ENCODE measurements at regions not wholly inside any gene's neighbourhood (a gene's known extent, or its start where the extent isn't known, plus 50 kb on each side); places are given as distances from the start of the nearest gene placed in this dataset.

DNA sequence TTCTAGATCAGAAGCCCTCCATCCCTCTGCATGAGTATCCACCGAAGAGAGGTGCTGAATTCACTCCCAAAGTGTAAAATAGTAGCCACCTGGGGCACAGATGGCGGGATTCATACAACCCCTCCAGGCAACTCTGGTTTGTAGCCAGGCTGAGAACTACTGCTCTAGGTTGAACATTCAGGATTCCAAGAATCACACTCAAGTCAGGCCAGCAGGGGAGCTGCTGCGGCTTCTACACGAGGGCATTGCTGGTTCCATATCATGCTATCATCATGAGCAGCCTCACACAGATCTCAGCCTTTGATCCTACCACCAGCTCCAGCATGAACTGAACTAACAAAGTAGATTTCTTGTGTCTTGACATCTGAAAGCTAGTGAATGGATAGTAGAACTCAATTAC is 367.9 kb downstream of the DIRAS2 start:
- TF ChIP-seq ZNF274 (IDR thresholded peaks at IDR 0.05; ENCODE audit: low read depth, low read length) = no peak
- H3K4me3 ChIP-seq (ENCODE audit: low read length) = no peak overlapping the region

DNA sequence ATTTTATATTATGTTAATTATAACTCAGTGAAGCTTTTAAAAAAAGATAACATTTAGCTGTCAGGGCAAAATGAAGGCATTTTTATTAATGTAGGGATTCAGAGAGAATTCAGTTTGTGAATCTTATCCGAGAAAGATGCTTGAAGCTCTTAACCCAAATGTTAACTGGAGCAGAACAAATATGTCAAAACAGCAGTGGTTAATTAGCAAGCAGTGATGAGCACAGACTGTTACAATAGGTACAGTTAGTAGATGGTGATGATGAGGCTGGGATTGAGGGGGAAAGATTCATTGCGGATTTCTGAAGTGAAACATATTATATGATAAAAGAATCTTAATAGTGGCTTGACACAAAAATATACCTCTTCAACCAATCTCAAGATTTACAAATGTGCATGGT is 356.7 kb downstream of the DIRAS2 start:
- no peak for TF ChIP-seq ZNF274 (IDR thresholded peaks at IDR 0.05; ENCODE audit: low read depth, low read length)
- no peak overlapping the region for H3K4me3 ChIP-seq (ENCODE audit: low read length)

DNA sequence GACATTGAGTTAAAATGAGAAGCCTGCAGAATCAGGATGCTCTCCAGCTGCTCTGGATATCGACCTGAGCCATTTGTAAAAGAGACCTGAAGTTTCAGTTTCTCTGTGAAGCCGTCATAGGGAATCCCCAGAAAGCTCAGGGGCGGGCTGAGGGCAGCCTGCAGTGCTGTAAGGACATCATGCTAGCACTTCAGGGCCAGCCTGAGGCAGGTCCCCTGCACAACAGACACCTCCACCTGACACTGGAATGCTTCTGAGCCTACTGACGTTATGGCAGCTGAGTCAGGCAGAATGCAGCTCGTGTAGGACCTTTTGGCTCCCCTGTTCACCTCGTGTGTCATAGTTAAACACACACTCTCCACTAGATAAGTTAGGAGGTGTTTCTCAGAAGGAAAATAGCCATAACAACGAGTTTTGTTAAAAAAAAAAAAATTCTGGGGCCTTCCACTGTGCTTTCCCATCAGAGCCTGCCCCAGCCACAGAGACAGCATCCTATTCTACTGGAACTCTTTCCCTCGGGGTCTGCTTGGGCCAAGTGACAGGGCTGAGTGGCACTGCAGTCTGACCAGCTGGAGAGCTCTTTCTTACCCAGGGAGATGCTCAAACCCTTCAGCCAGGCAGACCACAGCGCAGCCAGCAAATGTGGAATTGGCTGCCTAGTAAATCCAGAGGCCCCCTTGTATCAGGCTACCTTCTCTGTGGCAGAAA is 354.9 kb downstream of the DIRAS2 start:
- H3K4me3 ChIP-seq (ENCODE audit: low read length) = no peak overlapping the region
- TF ChIP-seq ZNF274 (IDR thresholded peaks at IDR 0.05; ENCODE audit: low read depth, low read length) = no peak

DNA sequence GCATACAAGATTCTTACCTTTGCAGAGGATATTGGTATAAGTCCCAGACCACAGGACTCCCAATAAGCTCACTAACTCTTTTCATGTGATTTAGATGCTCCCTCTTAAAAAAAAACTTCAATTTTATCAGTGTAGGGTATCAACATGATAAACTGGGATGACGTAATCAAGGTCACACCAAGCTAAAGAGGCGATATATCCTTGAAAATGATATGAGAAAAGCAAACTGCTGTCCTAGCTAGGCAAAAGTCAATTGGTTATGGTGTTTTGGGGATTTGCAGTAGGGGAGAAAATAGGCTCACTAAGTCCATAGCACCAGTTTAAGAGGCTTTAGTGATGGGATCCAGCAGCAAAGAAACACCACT is 354.4 kb downstream of the DIRAS2 start:
- no peak overlapping the region for H3K4me3 ChIP-seq (ENCODE audit: low read length)
- TF ChIP-seq ZNF274 (IDR thresholded peaks at IDR 0.05; ENCODE audit: low read depth, low read length) = no peak

DNA sequence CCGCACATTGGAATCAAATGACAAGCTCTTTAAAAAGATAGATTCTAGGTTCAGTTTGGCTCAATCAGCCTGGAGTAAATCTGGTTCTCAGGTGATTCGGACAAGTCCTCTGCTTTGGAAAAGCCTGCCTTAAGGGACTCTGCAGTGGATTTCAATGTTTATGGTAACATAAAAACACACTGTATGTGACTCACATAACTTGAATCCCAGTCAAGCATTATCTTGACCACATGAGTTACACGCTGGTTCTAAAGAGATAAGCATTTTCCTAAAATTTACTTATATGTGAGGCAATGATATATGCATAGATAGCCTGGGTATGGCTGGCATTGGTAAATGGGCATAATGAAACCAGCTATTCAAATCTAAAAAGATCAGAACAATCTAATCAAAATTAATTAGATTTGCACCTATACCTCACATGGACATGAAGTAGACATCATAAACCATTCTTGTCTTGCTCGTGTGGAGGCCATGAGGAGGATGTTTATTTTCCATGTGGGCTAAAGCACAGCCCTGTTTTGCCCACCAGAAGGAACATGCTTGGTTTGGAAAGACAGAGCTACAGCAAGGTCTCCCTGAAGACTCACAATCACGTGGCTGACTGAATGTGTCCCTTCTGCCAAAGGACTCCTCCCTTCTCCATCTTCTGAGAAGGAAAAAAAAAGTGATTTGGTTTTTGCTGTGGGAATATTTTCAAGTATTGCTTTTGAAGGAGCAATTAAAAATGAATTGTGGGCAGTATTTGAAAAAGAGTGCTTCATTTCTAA is 351.7 kb downstream of the DIRAS2 start:
- TF ChIP-seq ZNF274 (IDR thresholded peaks at IDR 0.05; ENCODE audit: low read depth, low read length) = no peak
- H3K4me3 ChIP-seq (ENCODE audit: low read length) = no peak overlapping the region

DNA sequence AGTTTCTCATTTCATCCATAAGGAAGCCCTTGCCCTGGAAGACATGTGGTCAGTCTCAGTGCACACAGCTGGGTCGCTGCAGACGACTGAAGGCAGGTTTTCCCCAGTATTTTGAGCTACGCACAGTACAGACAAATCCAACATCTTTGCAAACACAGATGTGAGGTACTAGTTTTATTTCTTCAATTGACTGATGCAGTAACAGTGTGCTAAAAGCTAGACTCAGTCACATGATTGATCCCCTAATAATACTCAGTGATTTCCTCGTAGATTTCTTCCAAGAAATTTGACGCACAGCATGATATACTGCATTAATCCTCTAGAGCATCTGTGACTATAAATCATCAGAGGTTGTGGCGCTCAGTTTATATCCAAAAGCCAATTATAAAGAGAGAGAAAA is 346.1 kb downstream of the DIRAS2 start:
- TF ChIP-seq ZNF274 (IDR thresholded peaks at IDR 0.05; ENCODE audit: low read depth, low read length) = no peak
- H3K4me3 ChIP-seq (ENCODE audit: low read length) = no peak overlapping the region

DNA sequence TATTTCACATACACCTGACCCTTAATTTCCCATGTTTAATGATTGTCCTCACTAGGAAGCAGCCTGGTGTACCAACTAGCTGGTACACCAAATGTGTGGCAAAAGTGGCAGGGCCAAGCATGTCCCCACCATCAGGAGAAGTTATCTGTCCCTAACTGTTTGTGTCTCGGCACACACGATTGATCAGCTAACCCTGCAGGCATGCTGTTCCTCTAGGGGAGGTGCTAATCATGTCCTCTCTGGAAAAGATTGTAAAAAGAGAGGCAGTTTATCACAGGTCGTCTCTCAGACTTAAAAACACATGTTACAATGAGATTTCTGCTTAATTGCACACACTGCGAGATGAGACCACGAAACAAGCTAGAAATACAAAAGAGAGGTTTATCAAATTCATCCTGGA is 342.7 kb downstream of the DIRAS2 start:
- H3K4me3 ChIP-seq (ENCODE audit: low read length) = no peak overlapping the region
- no peak for TF ChIP-seq ZNF274 (IDR thresholded peaks at IDR 0.05; ENCODE audit: low read depth, low read length)

DNA sequence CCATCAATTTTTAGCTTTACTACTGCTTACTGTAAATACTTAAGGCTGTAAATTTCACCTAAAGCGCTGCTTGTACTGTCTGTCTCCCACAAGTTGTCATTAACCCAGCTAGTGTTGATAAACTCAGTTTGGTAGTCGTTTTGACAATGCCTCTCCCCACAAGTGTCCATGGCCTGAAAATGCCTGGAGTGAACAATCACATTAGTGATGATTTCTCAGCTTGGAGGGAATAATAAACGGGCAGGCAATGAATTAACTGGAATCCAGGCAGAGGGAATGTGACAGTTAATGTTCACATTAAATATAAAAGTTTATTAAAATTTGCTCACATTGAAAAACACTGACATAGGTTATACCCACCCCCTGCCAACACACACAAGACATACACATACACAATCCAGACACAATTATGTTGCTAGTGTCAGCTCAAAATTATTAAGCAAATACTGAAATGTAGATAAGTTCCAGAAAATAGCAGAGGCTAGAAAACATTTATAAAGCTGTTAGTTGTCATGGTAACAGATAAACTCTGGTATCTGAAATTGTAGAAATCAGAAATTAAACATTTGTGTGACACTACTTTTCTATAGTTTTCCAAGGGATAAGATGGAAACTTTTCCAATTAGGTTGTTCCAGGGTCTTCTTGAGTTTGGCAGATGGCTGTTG is 341.9 kb downstream of the DIRAS2 start:
- TF ChIP-seq ZNF274 (IDR thresholded peaks at IDR 0.05; ENCODE audit: low read depth, low read length) = no peak
- no peak overlapping the region for H3K4me3 ChIP-seq (ENCODE audit: low read length)

DNA sequence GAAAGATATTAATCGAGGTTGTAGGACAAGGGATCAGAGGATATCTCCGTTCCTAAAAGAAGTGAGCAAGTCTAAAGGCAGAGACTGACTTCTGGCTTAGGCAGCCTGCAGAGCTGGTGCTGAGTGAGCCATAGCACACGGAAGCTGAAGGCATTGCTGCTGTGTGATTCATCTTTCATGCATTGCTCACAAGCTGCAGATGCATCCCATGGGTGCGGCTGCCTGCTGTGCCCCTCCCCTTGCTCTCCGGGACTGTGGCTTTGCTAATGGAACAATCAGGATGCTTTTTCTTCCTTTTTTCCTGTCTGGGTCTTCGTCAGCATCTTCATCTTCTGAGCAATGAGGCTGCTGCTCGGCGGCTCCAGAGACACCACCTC is 341.4 kb downstream of the DIRAS2 start:
- TF ChIP-seq ZNF274 (IDR thresholded peaks at IDR 0.05; ENCODE audit: low read depth, low read length) = no peak

DNA sequence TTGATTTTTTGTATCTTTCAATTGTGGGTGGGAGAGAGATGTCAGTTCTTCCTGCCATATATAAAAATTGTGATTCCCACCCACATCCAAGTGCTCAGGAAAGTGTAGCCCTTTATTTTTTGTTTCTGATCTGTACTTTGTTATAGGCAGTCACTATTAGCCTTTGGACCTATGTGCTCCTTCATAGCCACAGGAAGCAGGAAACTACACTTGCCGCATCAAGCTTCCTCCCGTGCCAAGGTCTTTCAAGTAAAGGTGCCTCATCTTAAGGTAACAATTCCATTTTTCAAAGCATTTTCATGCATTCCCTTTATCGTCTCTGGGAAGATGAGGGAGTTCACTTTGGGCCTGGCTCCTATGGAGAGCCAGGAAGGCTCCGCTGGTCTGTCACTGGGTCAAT is 339.0 kb downstream of the DIRAS2 start:
- TF ChIP-seq ZNF274 (IDR thresholded peaks at IDR 0.05; ENCODE audit: low read depth, low read length) = no peak
- H3K4me3 ChIP-seq (ENCODE audit: low read length) = no peak overlapping the region

More for the DNA sequence above, 341.4 kb downstream of the DIRAS2 start:
- no peak overlapping the region for H3K4me3 ChIP-seq (ENCODE audit: low read length)

DNA sequence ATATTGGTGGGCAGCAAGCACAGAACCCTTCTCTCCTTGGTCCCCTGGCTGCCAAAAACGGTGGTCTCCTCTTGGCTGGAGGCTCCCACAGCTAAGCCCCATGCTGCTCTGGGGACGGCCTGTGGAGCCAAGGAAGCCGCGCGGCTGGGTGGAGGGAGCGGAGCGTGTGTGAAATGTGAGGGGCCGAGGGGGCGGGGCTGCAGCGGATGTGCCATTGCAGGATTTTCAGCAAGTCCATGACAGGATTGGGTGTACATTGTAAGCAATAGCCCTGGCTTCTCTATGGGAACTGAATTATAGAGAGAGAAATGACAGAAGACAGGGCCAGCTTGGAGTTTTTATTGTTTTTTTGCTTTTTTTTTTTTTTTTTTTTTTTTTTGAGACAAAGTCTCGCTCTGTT is 336.5 kb downstream of the DIRAS2 start:
- H3K4me3 ChIP-seq (ENCODE audit: low read length) = no peak overlapping the region
- no peak for TF ChIP-seq ZNF274 (IDR thresholded peaks at IDR 0.05; ENCODE audit: low read depth, low read length)

DNA sequence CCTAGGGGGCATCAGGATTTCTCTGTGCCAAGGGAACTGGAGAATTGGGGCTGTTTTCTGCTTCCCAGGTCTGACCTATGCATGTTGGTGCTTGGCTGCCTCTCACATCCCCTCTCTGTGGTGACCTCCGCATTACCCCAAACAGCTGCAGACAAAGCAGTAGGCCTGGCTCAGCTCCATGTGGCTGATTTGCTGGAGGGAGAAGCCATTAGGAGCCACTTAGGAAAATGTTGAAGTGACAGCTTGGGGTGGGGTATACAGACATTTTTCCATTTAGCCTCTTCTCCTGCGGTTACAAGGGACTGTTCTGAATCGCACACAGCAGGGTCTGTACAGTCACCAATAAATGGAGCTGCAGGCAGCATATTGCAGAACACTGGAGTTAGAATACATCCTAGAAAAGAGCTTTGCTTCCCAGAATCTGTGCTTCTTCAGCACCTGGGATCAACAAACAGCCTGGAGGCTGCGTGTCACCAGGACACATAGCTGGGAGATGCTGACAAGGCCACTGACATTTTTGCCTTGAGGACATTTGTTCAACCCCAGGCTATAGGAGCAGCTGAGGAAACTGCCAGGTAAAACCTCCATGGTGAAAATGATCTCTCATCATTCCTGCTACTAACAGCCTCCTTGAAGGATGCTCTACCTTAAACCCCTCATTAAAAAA is 335.3 kb downstream of the DIRAS2 start:
- no peak overlapping the region for H3K4me3 ChIP-seq (ENCODE audit: low read length)
- TF ChIP-seq ZNF274 (IDR thresholded peaks at IDR 0.05; ENCODE audit: low read depth, low read length) = no peak

DNA sequence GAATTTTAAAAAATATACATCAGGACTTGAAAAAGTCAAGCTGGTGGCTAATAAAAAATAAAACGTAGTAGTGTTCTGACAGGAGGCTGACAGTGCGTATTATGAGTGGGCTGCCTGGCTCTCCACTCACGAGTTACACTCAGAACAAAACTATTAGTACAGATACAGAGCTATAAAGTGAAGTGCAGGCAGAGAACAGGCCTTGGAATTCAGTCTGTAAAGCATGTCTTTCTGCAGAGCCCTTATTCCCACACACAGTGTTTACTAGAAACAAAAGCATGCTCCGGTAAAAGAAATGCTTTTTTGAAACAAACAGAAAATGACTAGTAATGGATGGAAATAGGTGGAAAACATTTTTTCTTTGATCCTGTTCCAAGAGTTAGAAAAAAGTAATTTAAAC is 334.7 kb downstream of the DIRAS2 start:
- H3K4me3 ChIP-seq (ENCODE audit: low read length) = no peak overlapping the region
- no peak for TF ChIP-seq ZNF274 (IDR thresholded peaks at IDR 0.05; ENCODE audit: low read depth, low read length)

DNA sequence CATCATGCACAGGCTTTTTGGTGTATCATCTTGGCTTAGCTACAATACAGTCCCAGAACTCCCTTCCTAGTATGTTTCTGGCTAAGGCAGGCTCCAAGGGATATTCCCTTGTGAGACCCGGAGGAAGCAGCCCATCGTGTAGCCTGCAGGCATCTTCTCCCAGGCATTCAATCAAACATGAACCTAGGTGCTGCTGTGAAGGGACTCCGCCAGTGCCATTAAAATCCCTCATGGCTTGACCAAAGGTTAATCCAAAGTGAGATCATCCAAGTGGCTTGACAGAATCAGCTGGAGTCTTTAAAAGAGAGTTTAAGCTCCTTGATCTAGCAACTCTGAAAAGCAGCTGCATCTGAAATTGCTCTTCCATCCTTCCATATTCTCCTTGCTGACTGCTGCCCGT is 333.9 kb downstream of the DIRAS2 start:
- no peak for TF ChIP-seq ZNF274 (IDR thresholded peaks at IDR 0.05; ENCODE audit: low read depth, low read length)
- H3K4me3 ChIP-seq (ENCODE audit: low read length) = no peak overlapping the region

All from GM08714 (cell line).